SK-N-SH treated with all-trans-retinoic acid at 6 μM for 48 hours (cell line): ENCODE measurements at regions not wholly inside any gene's neighbourhood (a gene's known extent, or its start where the extent isn't known, plus 50 kb on each side); places are given as distances from the start of the nearest gene placed in this dataset.

ENCODE experiments used
- BACH2 ChIP-seq: fragments of 250-450 bp; sonication (Bioruptor Pico); IDR thresholded peaks from 2 replicates; pipeline ENCODE4 v1.9.0; 2021; ENCODE audit warnings: mild to moderate bottlenecking, borderline replicate concordance
- ISL1 ChIP-seq: fragments of 250-450 bp; sonication (Bioruptor Pico); IDR thresholded peaks from 2 replicates; pipeline ENCODE4 v2.1.2; 2022; ENCODE audit warnings: mild to moderate bottlenecking, moderate library complexity
- ZNF8 ChIP-seq: fragments of 450-650 bp; formaldehyde crosslinking; IDR thresholded peaks from 2 replicates; pipeline ENCODE4 v1.5.0; 2020; ENCODE audit warnings: mild to moderate bottlenecking, moderate library complexity
- TF ChIP-seq, protein P1 (sequence below): fragments of 250-450 bp; sonication (Bioruptor Pico); IDR thresholded peaks from 2 replicates; pipeline ENCODE4 v1.8.0; 2020; ENCODE audit warnings: mild to moderate bottlenecking, moderate library complexity, borderline replicate concordance

DNA sequence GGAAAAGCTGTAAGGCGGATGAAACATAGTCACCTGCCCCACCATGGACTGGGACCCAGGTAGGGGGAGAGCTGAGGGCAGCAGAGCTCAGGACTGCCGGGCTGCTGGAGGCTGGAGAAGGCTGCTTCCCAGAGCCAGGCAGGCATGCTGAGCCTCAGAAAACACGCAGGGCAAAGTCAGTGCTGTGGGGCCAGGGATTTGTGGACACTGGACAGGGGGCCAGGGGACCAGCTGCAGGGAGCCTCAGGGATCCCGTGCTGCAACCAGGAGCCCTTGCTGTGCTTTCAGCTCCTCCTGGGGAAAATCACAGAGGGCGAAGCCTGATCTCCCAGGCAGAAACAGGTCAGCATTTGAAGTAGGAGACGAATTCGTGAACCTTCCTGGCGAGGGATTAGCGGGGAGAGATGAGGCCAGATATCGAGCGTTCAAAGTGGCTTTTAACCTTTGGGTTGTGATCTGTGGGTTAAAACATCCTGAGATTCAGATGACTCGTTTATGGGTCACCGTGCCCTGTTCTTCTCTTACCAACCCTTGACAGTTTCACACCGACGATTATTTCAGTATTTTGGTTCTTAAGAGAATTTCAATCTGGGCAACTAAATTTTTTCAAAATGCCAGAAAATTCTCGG is 85.6 kb upstream of the SHH start:
- TF ChIP-seq ISL1 (CRISPR knock-in tag) (no peak), ZNF8 (CRISPR knock-in tag) (no peak), BACH2 (CRISPR knock-in tag) (no peak)
- TF ChIP-seq, protein P1, sequence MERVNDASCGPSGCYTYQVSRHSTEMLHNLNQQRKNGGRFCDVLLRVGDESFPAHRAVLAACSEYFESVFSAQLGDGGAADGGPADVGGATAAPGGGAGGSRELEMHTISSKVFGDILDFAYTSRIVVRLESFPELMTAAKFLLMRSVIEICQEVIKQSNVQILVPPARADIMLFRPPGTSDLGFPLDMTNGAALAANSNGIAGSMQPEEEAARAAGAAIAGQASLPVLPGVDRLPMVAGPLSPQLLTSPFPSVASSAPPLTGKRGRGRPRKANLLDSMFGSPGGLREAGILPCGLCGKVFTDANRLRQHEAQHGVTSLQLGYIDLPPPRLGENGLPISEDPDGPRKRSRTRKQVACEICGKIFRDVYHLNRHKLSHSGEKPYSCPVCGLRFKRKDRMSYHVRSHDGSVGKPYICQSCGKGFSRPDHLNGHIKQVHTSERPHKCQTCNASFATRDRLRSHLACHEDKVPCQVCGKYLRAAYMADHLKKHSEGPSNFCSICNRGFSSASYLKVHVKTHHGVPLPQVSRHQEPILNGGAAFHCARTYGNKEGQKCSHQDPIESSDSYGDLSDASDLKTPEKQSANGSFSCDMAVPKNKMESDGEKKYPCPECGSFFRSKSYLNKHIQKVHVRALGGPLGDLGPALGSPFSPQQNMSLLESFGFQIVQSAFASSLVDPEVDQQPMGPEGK = no peak
